A549 (cell line): ENCODE measurements at regions not wholly inside any gene's neighbourhood (a gene's known extent, or its start where the extent isn't known, plus 50 kb on each side); places are given as distances from the start of the nearest gene placed in this dataset.

Experiments used
- ATAC-seq, 2 experiments: fragments of 200-7000 bp in 1 of 2; fragments of >200 bp in 1 of 2; cut with Nextera tagmentation in 1 of 2; cut with Tn5 transposase in 1 of 2; 3 replicates each; pipeline versions ENCODE4 v1.8.0 to v1.9.1; 2018 to 2020; ENCODE audit warnings: mild to moderate bottlenecking in 1 of 2, moderate library complexity in 1 of 2
- CTCF ChIA-PET: fragments of 300-600 bp; sonication (Branson Sonifier 250); formaldehyde crosslinking; extraction: SDS; loops from one replicate; lab custom pipeline; 2021; ENCODE audit warnings: antibody characterized with exemption, inconsistent platforms; lab: Yijun Ruan, JAX
- POLR2A ChIA-PET: fragments of 350-600 bp; formaldehyde crosslinking; extraction: SDS; loops from one replicate; lab custom pipeline; 2021; ENCODE audit warnings: antibody characterized with exemption, inconsistent platforms; lab: Yijun Ruan, JAX
- DNase-seq, 2 experiments: peaks; one replicate each; pipeline versions ENCODE4 v3.0.0 to v3.0.0-alpha.2; 2011 to 2016; ENCODE audit warnings: low read depth in 1 of 2, low spot score in 1 of 2
- FAIRE-seq: peaks from 2 replicates; lab custom pipeline; 2011; peaks lifted over from hg19 to GRCh38; lab: Jason Lieb, UNC
- H3K27ac ChIP-seq, 2 experiments: fragments of >200 bp; sonication (Bioruptor Twin); formaldehyde crosslinking; 3 replicates each; pipeline ENCODE4 v1.5.1; 2016 to 2017
- H3K4me1 ChIP-seq: fragments of >200 bp; sonication (Bioruptor Twin); formaldehyde crosslinking; 3 replicates; pipeline ENCODE4 v1.6.1; 2016
- H3K4me2 ChIP-seq: fragments of >200 bp; sonication (Bioruptor Twin); formaldehyde crosslinking; 3 replicates; pipeline ENCODE4 v1.6.1; 2016
- H3K4me3 ChIP-seq: fragments of >200 bp; sonication (Bioruptor Twin); formaldehyde crosslinking; 3 replicates; pipeline ENCODE4 v1.5.1; 2016
- H3K9me3 ChIP-seq: fragments of >200 bp; sonication (Bioruptor Twin); formaldehyde crosslinking; 3 replicates; pipeline ENCODE4 v1.6.1; 2016
- BHLHE40 ChIP-seq: IDR thresholded peaks from 2 replicates; pipeline ENCODE4 v1.6.1; 2012; ENCODE audit warnings: low read depth, low read length, inconsistent platforms
- CEBPB ChIP-seq, 2 experiments: fragments of >200 bp in 1 of 2; sonication (Bioruptor Twin) in 1 of 2; formaldehyde crosslinking in 1 of 2; IDR thresholded peaks; 2 replicates each; pipeline ENCODE4 v1.6.1; 2012 to 2016
- CHD4 ChIP-seq: fragments of 200-600 bp; sonication (generic); IDR thresholded peaks from 2 replicates; pipeline ENCODE4 v1.6.1; 2016; ENCODE audit warnings: antibody characterized with exemption, mild to moderate bottlenecking, borderline replicate concordance
- CTCF ChIP-seq: fragments of >200 bp; sonication (Bioruptor Twin); formaldehyde crosslinking; IDR thresholded peaks from 3 replicates; pipeline ENCODE4 v1.5.1; 2016
- EHF ChIP-seq: fragments of 250-450 bp; sonication (Bioruptor Pico); IDR thresholded peaks from 2 replicates; pipeline ENCODE4 v1.5.0; 2020; ENCODE audit warnings: mild to moderate bottlenecking
- EP300 ChIP-seq, 2 experiments: fragments of >200 bp; sonication (Bioruptor Twin); formaldehyde crosslinking; IDR thresholded peaks; 2 replicates in 1 of 2; 3 replicates in 1 of 2; pipeline ENCODE4 v1.6.1; 2016 to 2017
- FOSL2 ChIP-seq, 2 experiments: fragments of 450-650 bp in 1 of 2; fragments of >200 bp in 1 of 2; sonication (Bioruptor Twin) in 1 of 2; formaldehyde crosslinking; IDR thresholded peaks; 2 replicates each; pipeline versions ENCODE4 v1.5.0 to v1.6.1; 2016 to 2020; ENCODE audit warnings: mild to moderate bottlenecking in 1 of 2, moderate library complexity in 1 of 2
- GATA3 ChIP-seq: IDR thresholded peaks from 2 replicates; pipeline ENCODE4 v1.6.1; 2012; ENCODE audit warnings: borderline replicate concordance
- HOXA7 ChIP-seq: fragments of 250-450 bp; sonication (Bioruptor Pico); IDR thresholded peaks from 2 replicates; pipeline ENCODE4 v1.5.0; 2020; ENCODE audit warnings: mild to moderate bottlenecking, moderate library complexity
- JUN ChIP-seq, 2 experiments: fragments of >200 bp; sonication (Bioruptor Twin); formaldehyde crosslinking; IDR thresholded peaks; 2 replicates in 1 of 2; 3 replicates in 1 of 2; pipeline ENCODE4 v1.6.1; 2016 to 2017
- JUNB ChIP-seq: fragments of >200 bp; sonication (Bioruptor Twin); formaldehyde crosslinking; IDR thresholded peaks from 2 replicates; pipeline ENCODE4 v1.6.1; 2016
- NPAS2 ChIP-seq: fragments of 250-450 bp; sonication (Bioruptor Pico); IDR thresholded peaks from 2 replicates; pipeline ENCODE4 v1.8.0; 2022; ENCODE audit warnings: mild to moderate bottlenecking, moderate library complexity, borderline replicate concordance
- NR3C1 ChIP-seq: fragments of >200 bp; sonication (Bioruptor Twin); formaldehyde crosslinking; IDR thresholded peaks from 3 replicates; pipeline ENCODE4 v1.6.1; 2017
- RCOR1 ChIP-seq: fragments of 150-350 bp; IDR thresholded peaks from 2 replicates; pipeline ENCODE4 v1.6.1; 2014; ENCODE audit warnings: antibody characterized with exemption, low read length, low read depth
- SMC3 ChIP-seq: fragments of >200 bp; sonication (Bioruptor Twin); formaldehyde crosslinking; IDR thresholded peaks from 3 replicates; pipeline ENCODE4 v1.6.1; 2018; ENCODE audit warnings: inconsistent platforms
- TFCP2L1 ChIP-seq: fragments of 250-450 bp; sonication (Bioruptor Pico); IDR thresholded peaks from 2 replicates; pipeline ENCODE4 v1.5.0; 2021; ENCODE audit warnings: mild to moderate bottlenecking
- TP53 ChIP-seq: fragments of 250-450 bp; sonication (Bioruptor Pico); IDR thresholded peaks from 2 replicates; pipeline ENCODE4 v1.5.0; 2021; ENCODE audit warnings: mild to moderate bottlenecking, moderate library complexity
- USF2 ChIP-seq: fragments of 450-650 bp; IDR thresholded peaks from 2 replicates; pipeline ENCODE4 v1.6.1; 2014; ENCODE audit warnings: antibody characterized with exemption
- ZNF302 ChIP-seq: fragments of 250-450 bp; sonication (Bioruptor Pico); IDR thresholded peaks from 2 replicates; pipeline ENCODE4 v1.9.0; 2021; ENCODE audit warnings: inconsistent platforms, mild to moderate bottlenecking, moderate library complexity
- ZSCAN20 ChIP-seq: fragments of 250-450 bp; sonication (Bioruptor Pico); IDR thresholded peaks from 2 replicates; pipeline ENCODE4 v1.8.0; 2022; ENCODE audit warnings: mild to moderate bottlenecking, moderate library complexity
- WGBS: methylation state at CpG from one replicate; pipeline ENCODE4 v1.1.6; 2017; ENCODE audit errors: missing lambda C conversion rate; 5-methylcytosine and 5-hydroxymethylcytosine counted together
- TF ChIP-seq, protein P1 (sequence below): fragments of 250-450 bp; sonication (Bioruptor Pico); IDR thresholded peaks from 2 replicates; pipeline ENCODE4 v1.5.0; 2020; ENCODE audit warnings: low read depth, mild to moderate bottlenecking, moderate library complexity
- TF ChIP-seq, protein P2 (sequence below): IDR thresholded peaks from 2 replicates; pipeline ENCODE4 v1.6.1; 2012
- TF ChIP-seq, protein P3 (sequence below): fragments of >200 bp; sonication (Bioruptor Twin); formaldehyde crosslinking; IDR thresholded peaks from 3 replicates; pipeline ENCODE4 v1.6.1; 2016

GRCh38 chr3:28050120-28050519 lies 191.3 kb upstream of the CMC1 start:
- Histone ChIP-seq H3K4me2 (no peak overlapping the region), H3K4me3 (no peak overlapping the region)
- ChIA-PET CTCF (no interaction called here), POLR2A (no interaction called here)
- no peak for ATAC-seq
- no peak for FAIRE-seq
- no peak for DNase-seq
- TF ChIP-seq BHLHE40, result no peak
- TF ChIP-seq EHF, result no peak
- TF ChIP-seq, protein P1, sequence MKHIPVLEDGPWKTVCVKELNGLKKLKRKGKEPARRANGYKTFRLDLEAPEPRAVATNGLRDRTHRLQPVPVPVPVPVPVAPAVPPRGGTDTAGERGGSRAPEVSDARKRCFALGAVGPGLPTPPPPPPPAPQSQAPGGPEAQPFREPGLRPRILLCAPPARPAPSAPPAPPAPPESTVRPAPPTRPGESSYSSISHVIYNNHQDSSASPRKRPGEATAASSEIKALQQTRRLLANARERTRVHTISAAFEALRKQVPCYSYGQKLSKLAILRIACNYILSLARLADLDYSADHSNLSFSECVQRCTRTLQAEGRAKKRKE, result no peak
- no peak for TF ChIP-seq TP53 (CRISPR knock-in tag)
- TF ChIP-seq, all 56 proteins: peak for 0
- Histone ChIP-seq H3K4me1 (peaks cover 32% of the 10 kb centered on the region), H3K9me3 (no peaks in the 10 kb centered on the region), H3K27ac (no peak overlapping the region)
- WGBS, result 36% methylated on average over 3 of the region's 3 CpGs

- FAIRE-seq (no peak), ATAC-seq (peak; percentile 62 to 86; a peak in 5 of 6 replicates), DNase-seq (peak; percentile 47 to 71)
- ChIA-PET CTCF (no interaction called here), POLR2A (no interaction called here)
- peaks cover 32% of the 10 kb centered on the region for H3K4me1 ChIP-seq
- no peak overlapping the region for H3K4me3 ChIP-seq
- TF ChIP-seq ZNF302 (CRISPR knock-in tag) (no peak), FOSL2 (IDR thresholded peaks at IDR 0.05) (peak; percentile 65), FOSL2 (CRISPR knock-in tag; IDR thresholded peaks at IDR 0.05) (peak; percentile 72), EP300 (IDR thresholded peaks at IDR 0.05) (peak in 1 of 2 experiments; percentile 18; a peak in 2 of 5 replicates), NPAS2 (CRISPR knock-in tag) (no peak), HOXA7 (CRISPR knock-in tag) (no peak), JUNB (peak; percentile 81), RCOR1 (no peak), SMC3 (no peak), GATA3 (peak; percentile 62; the same call in 1 of the 2 replicates)
- TF ChIP-seq, protein P2, sequence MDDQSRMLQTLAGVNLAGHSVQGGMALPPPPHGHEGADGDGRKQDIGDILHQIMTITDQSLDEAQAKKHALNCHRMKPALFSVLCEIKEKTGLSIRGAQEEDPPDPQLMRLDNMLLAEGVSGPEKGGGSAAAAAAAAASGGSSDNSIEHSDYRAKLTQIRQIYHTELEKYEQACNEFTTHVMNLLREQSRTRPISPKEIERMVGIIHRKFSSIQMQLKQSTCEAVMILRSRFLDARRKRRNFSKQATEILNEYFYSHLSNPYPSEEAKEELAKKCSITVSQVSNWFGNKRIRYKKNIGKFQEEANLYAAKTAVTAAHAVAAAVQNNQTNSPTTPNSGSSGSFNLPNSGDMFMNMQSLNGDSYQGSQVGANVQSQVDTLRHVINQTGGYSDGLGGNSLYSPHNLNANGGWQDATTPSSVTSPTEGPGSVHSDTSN, result no peak
- TF ChIP-seq, protein P3, sequence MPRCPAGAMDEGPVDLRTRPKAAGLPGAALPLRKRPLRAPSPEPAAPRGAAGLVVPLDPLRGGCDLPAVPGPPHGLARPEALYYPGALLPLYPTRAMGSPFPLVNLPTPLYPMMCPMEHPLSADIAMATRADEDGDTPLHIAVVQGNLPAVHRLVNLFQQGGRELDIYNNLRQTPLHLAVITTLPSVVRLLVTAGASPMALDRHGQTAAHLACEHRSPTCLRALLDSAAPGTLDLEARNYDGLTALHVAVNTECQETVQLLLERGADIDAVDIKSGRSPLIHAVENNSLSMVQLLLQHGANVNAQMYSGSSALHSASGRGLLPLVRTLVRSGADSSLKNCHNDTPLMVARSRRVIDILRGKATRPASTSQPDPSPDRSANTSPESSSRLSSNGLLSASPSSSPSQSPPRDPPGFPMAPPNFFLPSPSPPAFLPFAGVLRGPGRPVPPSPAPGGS, result no peak; the same call in 2 of the 3 replicates
- H3K9me3 ChIP-seq, result no peaks in the 10 kb centered on the region
- H3K27ac ChIP-seq, result 0 out of 6 replicates have a peak overlapping the region, but pooled peaks of 1 of the 2 experiments have one; percentile 42
- 2% methylated on average over 2 of the region's 2 CpGs for WGBS
- H3K4me2 ChIP-seq, result peak overlapping the region; percentile 36; the same call in 2 of the 3 replicates
Observed at GRCh38 chr3:28050885-28051284, 190.5 kb upstream of the CMC1 start.

GRCh38 chr3:28053759-28054158 lies 187.7 kb upstream of the CMC1 start:
- DNase-seq (peak; percentile 20 to 46), FAIRE-seq (no peak), ATAC-seq (peak; percentile 52 to 83; a peak in 5 of 6 replicates)
- peaks cover 32% of the 10 kb centered on the region for H3K4me1 ChIP-seq
- ChIA-PET CTCF (no interaction called here), POLR2A (no interaction called here)
- no peak overlapping the region for H3K27ac ChIP-seq
- H3K4me2 ChIP-seq, result peak overlapping the region; percentile 45
- H3K9me3 ChIP-seq, result no peaks in the 10 kb centered on the region
- no peak overlapping the region for H3K4me3 ChIP-seq
- 3% methylated on average over 1 of the region's 1 CpG for WGBS
- TF ChIP-seq ZSCAN20 (CRISPR knock-in tag) (no peak), CEBPB (IDR thresholded peaks at IDR 0.05) (no peak), JUN (IDR thresholded peaks at IDR 0.05) (peak in 1 of 2 experiments; percentile 42; a peak in 1 of 5 replicates), CHD4 (no peak), ZNF302 (CRISPR knock-in tag) (no peak), USF2 (no peak), EHF (no peak), TP53 (CRISPR knock-in tag) (no peak), EP300 (IDR thresholded peaks at IDR 0.05) (peak in 1 of 2 experiments; percentile 19; a peak in 1 of 5 replicates), CTCF (no peak), JUNB (peak; percentile 80), SMC3 (no peak), BHLHE40 (no peak), NR3C1 (no peak), FOSL2 (IDR thresholded peaks at IDR 0.05) (peak; percentile 54; the same call in 1 of the 2 replicates), FOSL2 (CRISPR knock-in tag; IDR thresholded peaks at IDR 0.05) (peak; percentile 41), TFCP2L1 (CRISPR knock-in tag) (no peak)
- TF ChIP-seq, protein P2, result no peak
- TF ChIP-seq, protein P1, result no peak
